Fibroblast of villous mesenchyme (primary cell): ENCODE measurements at regions not wholly inside any gene's neighbourhood (a gene's known extent, or its start where the extent isn't known, plus 50 kb on each side); places are given as distances from the start of the nearest gene placed in this dataset.
"Not testable (repeated sequence)": the region's sequence is repeated elsewhere in the genome, so short reads cannot be mapped to it uniquely, and the experiment has no call there.

ENCODE experiments used
- DNase-seq: peaks from one replicate; pipeline ENCODE4 v3.0.0-alpha.2; 2010; ENCODE audit warnings: low read depth
- H3K4me3 ChIP-seq: 2 replicates; pipeline ENCODE4 v1.5.1; 2011; ENCODE audit warnings: low read depth, mild to moderate bottlenecking, low read length
- CTCF ChIP-seq: IDR thresholded peaks from 2 replicates; pipeline ENCODE4 v1.5.1; 2012; ENCODE audit warnings: low read depth, mild to moderate bottlenecking, low read length; ENCODE audit not compliant: insufficient read depth

- H3K4me3 ChIP-seq, result no peak overlapping the region
- no peak for DNase-seq
- no peak for TF ChIP-seq CTCF
Observed at GRCh38 chr9:73049280-73049679, 96.4 kb upstream of the ALDH1A1 start.

GRCh38 chr9:73046769-73047168 is 93.9 kb upstream of the ALDH1A1 start:
- no peak for TF ChIP-seq CTCF
- H3K4me3 ChIP-seq, result no peak overlapping the region
- no peak for DNase-seq

- not testable (repeated sequence) for DNase-seq, H3K4me3 ChIP-seq
Observed at GRCh38 chr9:73044776-73045175, 91.9 kb upstream of the ALDH1A1 start.

GRCh38 chr9:73042155-73042554 is 89.3 kb upstream of the ALDH1A1 start:
- no peak overlapping the region for H3K4me3 ChIP-seq
- no peak for TF ChIP-seq CTCF
- peak; percentile 50 for DNase-seq

- TF ChIP-seq CTCF, result no peak
- DNase-seq, result peak; percentile 43
- no peak overlapping the region for H3K4me3 ChIP-seq
Observed at GRCh38 chr9:73039271-73040263, 86.7 kb upstream of the ALDH1A1 start.

- DNase-seq, result peak; percentile 43
- TF ChIP-seq CTCF, result no peak
- H3K4me3 ChIP-seq, result no peak overlapping the region
Observed at GRCh38 chr9:73038613-73039012, 85.8 kb upstream of the ALDH1A1 start.

- no peak for TF ChIP-seq CTCF
- no peak overlapping the region for H3K4me3 ChIP-seq
- no peak for DNase-seq
Observed at GRCh38 chr9:73038089-73038509, 85.2 kb upstream of the ALDH1A1 start.
